Fibroblast of mammary gland (primary cell): ENCODE measurements at regions not wholly inside any gene's neighbourhood (a gene's known extent, or its start where the extent isn't known, plus 50 kb on each side); places are given as distances from the start of the nearest gene placed in this dataset.

Experiments
- DNase-seq: peaks from one replicate; pipeline ENCODE4 v3.0.0-alpha.2; 2010; ENCODE audit warnings: low read depth
- H3K4me3 ChIP-seq: 2 replicates; pipeline ENCODE4 v1.5.1; 2011; ENCODE audit warnings: low read depth, mild to moderate bottlenecking, low read length, moderate library complexity; ENCODE audit not compliant: control insufficient read depth
- TF ChIP-seq, protein P1 (sequence below): conservative IDR thresholded peaks from 2 replicates; pipeline ENCODE4 v1.5.1; 2011; ENCODE audit warnings: low read depth, low read length, inconsistent platforms; ENCODE audit not compliant: control insufficient read depth, insufficient read depth

DNA sequence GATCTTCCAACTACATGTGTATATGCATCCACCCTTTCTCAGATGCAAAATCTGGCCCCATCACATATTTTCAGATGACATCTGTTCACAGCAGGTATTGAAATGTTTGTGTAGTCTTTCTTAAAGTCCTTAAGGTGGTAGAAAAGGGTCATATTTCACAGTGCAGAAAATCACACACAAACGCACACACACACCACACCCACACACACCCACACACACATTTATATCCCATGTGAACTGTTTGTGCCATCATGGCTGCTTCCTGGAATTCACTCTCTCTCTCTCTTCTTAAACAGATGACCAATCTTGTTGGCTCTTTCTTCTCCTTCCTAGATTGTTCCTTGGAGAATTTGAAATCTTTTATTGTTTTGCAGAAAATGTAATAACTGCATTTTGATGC is 663.0 kb upstream of the GRM3 start:
- no peak for DNase-seq
- H3K4me3 ChIP-seq, result no peak overlapping the region
- TF ChIP-seq, protein P1, sequence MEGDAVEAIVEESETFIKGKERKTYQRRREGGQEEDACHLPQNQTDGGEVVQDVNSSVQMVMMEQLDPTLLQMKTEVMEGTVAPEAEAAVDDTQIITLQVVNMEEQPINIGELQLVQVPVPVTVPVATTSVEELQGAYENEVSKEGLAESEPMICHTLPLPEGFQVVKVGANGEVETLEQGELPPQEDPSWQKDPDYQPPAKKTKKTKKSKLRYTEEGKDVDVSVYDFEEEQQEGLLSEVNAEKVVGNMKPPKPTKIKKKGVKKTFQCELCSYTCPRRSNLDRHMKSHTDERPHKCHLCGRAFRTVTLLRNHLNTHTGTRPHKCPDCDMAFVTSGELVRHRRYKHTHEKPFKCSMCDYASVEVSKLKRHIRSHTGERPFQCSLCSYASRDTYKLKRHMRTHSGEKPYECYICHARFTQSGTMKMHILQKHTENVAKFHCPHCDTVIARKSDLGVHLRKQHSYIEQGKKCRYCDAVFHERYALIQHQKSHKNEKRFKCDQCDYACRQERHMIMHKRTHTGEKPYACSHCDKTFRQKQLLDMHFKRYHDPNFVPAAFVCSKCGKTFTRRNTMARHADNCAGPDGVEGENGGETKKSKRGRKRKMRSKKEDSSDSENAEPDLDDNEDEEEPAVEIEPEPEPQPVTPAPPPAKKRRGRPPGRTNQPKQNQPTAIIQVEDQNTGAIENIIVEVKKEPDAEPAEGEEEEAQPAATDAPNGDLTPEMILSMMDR, result no peak

DNA sequence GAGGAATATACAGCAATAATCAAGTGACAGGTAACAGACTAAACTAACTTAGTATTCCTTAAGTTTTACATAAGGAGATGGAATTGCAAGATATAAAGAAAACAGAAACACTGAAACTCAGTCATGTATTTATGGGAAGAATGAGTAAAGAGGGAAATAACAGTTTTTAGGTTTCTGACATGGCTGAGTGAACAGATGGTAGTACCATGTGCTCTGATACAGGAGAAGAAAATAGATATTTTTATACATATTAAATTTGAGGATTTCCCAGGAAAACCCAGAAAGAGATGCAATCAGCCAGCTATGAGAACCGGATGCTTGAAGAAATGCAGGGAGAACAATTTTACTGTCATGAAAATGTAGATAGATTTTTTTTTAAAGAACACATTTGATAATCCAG is 669.5 kb upstream of the GRM3 start:
- no peak for DNase-seq
- H3K4me3 ChIP-seq, result no peak overlapping the region
- TF ChIP-seq, protein P1, result no peak

DNA sequence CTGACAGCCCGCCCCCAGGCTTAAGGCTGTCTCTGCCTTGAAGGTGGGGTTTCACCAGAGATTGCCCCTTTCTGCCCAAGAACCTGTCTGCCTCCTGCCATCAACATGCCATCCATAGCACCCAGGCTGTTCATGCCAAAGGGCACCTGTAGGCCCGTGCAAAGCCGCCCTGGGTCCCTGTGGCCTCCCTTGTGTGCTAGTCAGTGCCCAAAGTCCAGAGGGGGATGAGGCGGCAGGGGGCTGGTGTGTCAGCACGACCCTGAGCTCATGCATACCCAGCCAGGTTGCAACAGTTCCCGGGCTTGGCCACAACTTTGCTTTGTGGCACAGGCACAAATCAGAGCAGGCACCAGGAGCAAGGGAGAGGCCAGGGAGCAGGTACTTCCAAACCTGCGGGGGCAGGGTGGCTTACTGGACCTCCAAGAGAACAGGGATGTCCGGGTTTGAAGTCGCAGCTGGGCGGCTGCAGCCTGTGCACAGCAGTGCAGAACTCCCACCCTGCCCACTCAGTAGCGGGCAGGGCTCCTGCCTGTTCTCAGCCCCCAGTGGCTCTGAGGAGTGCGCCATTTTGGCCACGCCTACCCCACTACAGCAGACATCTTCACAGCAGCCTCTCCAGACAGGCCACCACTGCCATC is 671.1 kb upstream of the GRM3 start:
- no peak overlapping the region for H3K4me3 ChIP-seq
- TF ChIP-seq, protein P1, result no peak
- DNase-seq, result no peak

DNA sequence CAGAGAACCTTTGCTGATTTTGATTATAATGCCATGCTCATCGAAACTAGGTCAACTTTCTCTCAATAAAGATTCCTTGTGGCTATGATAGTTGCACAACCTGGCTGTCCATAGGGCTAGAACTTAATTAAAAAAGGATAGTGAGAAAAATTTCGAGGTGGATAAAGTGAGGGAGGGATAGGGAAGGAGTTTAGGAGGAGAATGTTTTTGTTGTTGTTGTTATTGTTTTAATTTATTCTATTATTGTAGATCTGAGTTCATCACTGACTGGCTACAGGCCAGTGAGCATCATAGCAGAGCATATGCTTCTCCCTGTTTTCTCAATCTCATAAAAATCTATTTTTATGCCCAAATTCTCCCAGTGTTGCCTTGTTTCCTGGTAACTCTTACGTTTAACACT is 688.7 kb upstream of the GRM3 start:
- TF ChIP-seq, protein P1, result no peak
- H3K4me3 ChIP-seq, result no peak overlapping the region
- no peak for DNase-seq

DNA sequence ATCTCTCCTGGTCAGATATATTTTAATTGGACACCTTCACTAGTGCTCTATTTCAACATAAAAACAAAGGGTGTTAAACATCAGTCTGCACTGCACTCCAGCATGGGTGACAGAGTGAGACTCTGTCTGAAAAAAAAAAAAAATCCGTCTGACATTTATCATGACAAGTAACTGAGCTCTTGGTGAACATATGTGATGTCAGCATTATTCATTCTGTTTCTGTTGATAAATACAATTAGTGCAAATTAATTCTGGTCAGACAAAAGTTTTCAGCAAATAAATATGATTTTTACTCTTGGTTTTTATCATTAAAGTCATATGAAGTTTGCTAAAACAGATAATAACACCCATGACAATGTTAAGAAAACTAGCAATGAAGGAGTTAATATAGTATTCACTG is 692.8 kb upstream of the GRM3 start:
- no peak overlapping the region for H3K4me3 ChIP-seq
- no peak for DNase-seq
- TF ChIP-seq, protein P1, result no peak

DNA sequence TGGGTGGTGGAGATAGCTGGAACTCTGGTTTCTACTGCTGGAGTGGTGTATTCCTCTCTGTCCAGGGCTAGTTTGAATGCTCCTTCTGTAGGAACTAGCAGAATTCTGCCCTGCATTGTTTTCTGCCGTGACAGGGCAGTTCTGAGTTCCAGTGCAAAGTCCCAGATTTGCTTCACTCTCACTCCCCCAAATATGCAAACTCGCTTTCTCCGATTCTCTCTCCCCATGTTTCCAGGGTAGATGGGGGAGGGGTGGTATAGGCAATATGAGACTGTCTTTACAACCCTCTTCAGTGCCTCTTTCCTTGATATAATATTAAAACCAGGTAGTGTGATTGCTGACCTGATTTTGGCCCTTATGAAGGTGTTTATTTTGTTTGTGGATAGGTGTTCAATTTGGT is 693.3 kb upstream of the GRM3 start:
- DNase-seq, result no peak
- H3K4me3 ChIP-seq, result no peak overlapping the region
- TF ChIP-seq, protein P1, result no peak

DNA sequence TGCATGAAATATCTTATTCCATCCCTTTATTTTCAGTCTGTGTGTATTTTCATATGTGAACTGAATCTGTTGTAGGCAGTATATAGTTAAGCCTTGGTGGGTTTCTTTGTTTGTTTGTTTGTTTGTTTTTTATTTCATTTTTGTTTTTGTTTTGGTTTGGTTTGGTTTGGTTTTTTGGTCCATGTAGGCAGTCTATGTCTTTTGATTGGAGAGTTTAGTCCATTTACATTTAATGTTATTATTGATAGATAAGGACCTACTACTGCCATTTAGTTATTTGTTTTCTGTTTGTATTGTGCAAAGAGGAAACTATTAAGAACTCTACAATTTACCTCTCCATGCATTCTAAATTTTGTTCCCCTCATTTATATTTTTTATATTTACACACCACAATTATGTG is 695.9 kb upstream of the GRM3 start:
- DNase-seq, result no peak
- H3K4me3 ChIP-seq, result no peak overlapping the region
- TF ChIP-seq, protein P1, result no peak
